ENCODE measurements at regions not wholly inside any gene's neighbourhood (a gene's known extent, or its start where the extent isn't known, plus 50 kb on each side); places are given as distances from the start of the nearest gene placed in this dataset.

DNA sequence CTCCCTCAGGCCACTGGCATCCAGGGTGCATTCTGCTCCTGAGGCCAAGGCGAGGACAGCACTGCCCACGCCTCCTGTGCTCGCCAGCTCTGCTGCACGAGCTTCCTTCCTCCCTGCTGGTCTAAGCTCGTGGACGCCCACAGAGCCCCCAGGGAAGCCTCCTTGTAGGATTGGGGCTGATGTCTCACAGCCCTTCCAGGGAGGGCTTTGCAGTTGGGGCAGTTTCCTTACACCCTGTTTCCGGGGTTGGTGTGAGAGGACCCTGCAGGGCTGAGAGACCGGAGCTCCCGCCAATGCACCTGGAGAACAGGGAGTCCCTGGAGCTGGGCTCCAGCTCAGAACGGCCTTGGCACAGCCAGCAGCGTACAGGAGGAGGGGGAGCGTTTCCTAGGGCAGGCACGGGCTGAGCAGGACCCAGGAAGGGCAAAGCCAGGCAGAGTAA is 172.4 kb upstream of the PDE10A start:
- Histone ChIP-seq H2AK9ac (replicated peaks; ENCODE audit: low read depth, low read length, poor library complexity) (no peak overlapping the region), H2AFZ (replicated peaks; ENCODE audit: low read length, poor library complexity) (no peak overlapping the region), H3K9me1 (ENCODE audit: insufficient read depth, low read length) (no peaks in the 10 kb centered on the region), H3K4me1 (ENCODE audit: control insufficient read depth, insufficient read depth, low read length) (no peaks in the 10 kb centered on the region; the same call in 1 of the 2 replicates), H4K8ac (ENCODE audit: low read depth in 2 of 2, low read length in 2 of 2) (no peak overlapping the region), H3K4me3 (ENCODE audit: insufficient read depth, low read depth, low read length) (no peak overlapping the region), H2AK5ac (ENCODE audit: low read depth, low read length) (no peak overlapping the region), H3K36me3 (ENCODE audit: control insufficient read depth, insufficient read depth, low read length) (peaks cover 2% of the 10 kb centered on the region), H4K20me1 (ENCODE audit: insufficient read depth, low read length) (no peaks in the 10 kb centered on the region; the same call in 1 of the 2 replicates), H4K91ac (ENCODE audit: insufficient read depth, low read depth, low read length) (no peak overlapping the region), H2BK20ac (ENCODE audit: low read depth, low read length) (no peak overlapping the region), H3K9me3 (ENCODE audit: control insufficient read depth, insufficient read depth, low read length) (no peaks in the 10 kb centered on the region), H2BK120ac (ENCODE audit: low read depth, low read length) (no peak overlapping the region), H3K14ac (replicated peaks; ENCODE audit: low read depth, low read length) (no peak overlapping the region), H3K27ac (ENCODE audit: insufficient read depth, low read length) (no peak overlapping the region), H3K23ac (ENCODE audit: low read depth, low read length) (no peak overlapping the region), H2BK15ac (ENCODE audit: low read depth, low read length) (no peak overlapping the region), H3K18ac (ENCODE audit: low read depth, low read length) (no peak overlapping the region), H2BK5ac (ENCODE audit: low read depth, low read length, poor library complexity, severe bottlenecking) (no peak overlapping the region), H4K5ac (ENCODE audit: low read depth, low read length) (no peak overlapping the region), H3K27me3 (ENCODE audit: control insufficient read depth, insufficient read depth, low read length) (no peaks in the 10 kb centered on the region), H3K56ac (ENCODE audit: extremely low read depth, insufficient read depth, low read length) (no peak overlapping the region), H3K79me1 (ENCODE audit: low read depth in 1 of 2, low read length in 2 of 2) (no peaks in the 10 kb centered on the region), H3K9ac (ENCODE audit: low read depth, low read length) (no peak overlapping the region), H3K4me2 (ENCODE audit: low read depth, low read length) (no peak overlapping the region), H3K4ac (ENCODE audit: low read depth, low read length) (no peak overlapping the region)
- TF ChIP-seq SMC3 (IDR thresholded peaks at IDR 0.05; ENCODE audit: low read depth, low read length) (no peak), MAZ (IDR thresholded peaks at IDR 0.05; ENCODE audit: borderline replicate concordance, low read depth, low read length) (no peak), CHD1 (IDR thresholded peaks at IDR 0.05; ENCODE audit: low read depth, low read length) (no peak), MAFK (IDR thresholded peaks at IDR 0.05; ENCODE audit: low read depth, low read length) (no peak), NFE2L2 (IDR thresholded peaks at IDR 0.05; ENCODE audit: low read depth, low read length) (no peak), FOS (IDR thresholded peaks at IDR 0.05; ENCODE audit: low read depth, low read length) (no peak), RAD21 (IDR thresholded peaks at IDR 0.05; ENCODE audit: low read length) (no peak), CEBPB (IDR thresholded peaks at IDR 0.05; ENCODE audit: low read depth, low read length) (no peak), MXI1 (IDR thresholded peaks at IDR 0.05; ENCODE audit: borderline replicate concordance, low read depth, low read length) (no peak), RFX5 (IDR thresholded peaks at IDR 0.05; ENCODE audit: low read depth, low read length) (no peak), BHLHE40 (IDR thresholded peaks at IDR 0.05; ENCODE audit: low read depth, low read length) (no peak), RCOR1 (IDR thresholded peaks at IDR 0.05; ENCODE audit: insufficient replicate concordance, low read length) (no peak), POLR2A (IDR thresholded peaks at IDR 0.05; ENCODE audit: low read depth, low read length) (no peak)
- TF ChIP-seq, protein P1, sequence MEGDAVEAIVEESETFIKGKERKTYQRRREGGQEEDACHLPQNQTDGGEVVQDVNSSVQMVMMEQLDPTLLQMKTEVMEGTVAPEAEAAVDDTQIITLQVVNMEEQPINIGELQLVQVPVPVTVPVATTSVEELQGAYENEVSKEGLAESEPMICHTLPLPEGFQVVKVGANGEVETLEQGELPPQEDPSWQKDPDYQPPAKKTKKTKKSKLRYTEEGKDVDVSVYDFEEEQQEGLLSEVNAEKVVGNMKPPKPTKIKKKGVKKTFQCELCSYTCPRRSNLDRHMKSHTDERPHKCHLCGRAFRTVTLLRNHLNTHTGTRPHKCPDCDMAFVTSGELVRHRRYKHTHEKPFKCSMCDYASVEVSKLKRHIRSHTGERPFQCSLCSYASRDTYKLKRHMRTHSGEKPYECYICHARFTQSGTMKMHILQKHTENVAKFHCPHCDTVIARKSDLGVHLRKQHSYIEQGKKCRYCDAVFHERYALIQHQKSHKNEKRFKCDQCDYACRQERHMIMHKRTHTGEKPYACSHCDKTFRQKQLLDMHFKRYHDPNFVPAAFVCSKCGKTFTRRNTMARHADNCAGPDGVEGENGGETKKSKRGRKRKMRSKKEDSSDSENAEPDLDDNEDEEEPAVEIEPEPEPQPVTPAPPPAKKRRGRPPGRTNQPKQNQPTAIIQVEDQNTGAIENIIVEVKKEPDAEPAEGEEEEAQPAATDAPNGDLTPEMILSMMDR (conservative IDR thresholded peaks at IDR 0.05; ENCODE audit: low read depth, low read length), result no peak
- TF ChIP-seq, protein P2, sequence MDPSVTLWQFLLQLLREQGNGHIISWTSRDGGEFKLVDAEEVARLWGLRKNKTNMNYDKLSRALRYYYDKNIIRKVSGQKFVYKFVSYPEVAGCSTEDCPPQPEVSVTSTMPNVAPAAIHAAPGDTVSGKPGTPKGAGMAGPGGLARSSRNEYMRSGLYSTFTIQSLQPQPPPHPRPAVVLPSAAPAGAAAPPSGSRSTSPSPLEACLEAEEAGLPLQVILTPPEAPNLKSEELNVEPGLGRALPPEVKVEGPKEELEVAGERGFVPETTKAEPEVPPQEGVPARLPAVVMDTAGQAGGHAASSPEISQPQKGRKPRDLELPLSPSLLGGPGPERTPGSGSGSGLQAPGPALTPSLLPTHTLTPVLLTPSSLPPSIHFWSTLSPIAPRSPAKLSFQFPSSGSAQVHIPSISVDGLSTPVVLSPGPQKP (IDR thresholded peaks at IDR 0.05; ENCODE audit: borderline replicate concordance, low read depth, low read length), result no peak
- TF ChIP-seq, protein P3, sequence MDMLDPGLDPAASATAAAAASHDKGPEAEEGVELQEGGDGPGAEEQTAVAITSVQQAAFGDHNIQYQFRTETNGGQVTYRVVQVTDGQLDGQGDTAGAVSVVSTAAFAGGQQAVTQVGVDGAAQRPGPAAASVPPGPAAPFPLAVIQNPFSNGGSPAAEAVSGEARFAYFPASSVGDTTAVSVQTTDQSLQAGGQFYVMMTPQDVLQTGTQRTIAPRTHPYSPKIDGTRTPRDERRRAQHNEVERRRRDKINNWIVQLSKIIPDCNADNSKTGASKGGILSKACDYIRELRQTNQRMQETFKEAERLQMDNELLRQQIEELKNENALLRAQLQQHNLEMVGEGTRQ (IDR thresholded peaks at IDR 0.05; ENCODE audit: low read depth, low read length), result no peak
- in situ Hi-C loops (cut with MboI; ENCODE audit: low sequenced_read_pairs), result no loop called here
- ChIA-PET CTCF (no interaction called here), POLR2A (ENCODE audit: unreplicated experiment) (no interaction called here)
- ATAC-seq (ENCODE audit: low read depth) (no peak), DNase-seq (no peak)
- 83% methylated on average over 7 of the region's 13 CpGs; no CpG with 5 or more reads in 1 of the 2 experiments for WGBS, 2 experiments (ENCODE audit: extremely low coverage in 2 of 2, insufficient read length in 1 of 2)
- intact Hi-C loops (cut with micrococcal nuclease), result no loop called here
- dilution Hi-C loops (cut with HindIII; ENCODE audit: low sequenced_read_pairs, unreplicated experiment), result no loop called here
- no TSS peak for BruUV-seq (replicated peaks)
